ENCODE measurements at regions not wholly inside any gene's neighbourhood (a gene's known extent, or its start where the extent isn't known, plus 50 kb on each side); places are given as distances from the start of the nearest gene placed in this dataset.

DNA sequence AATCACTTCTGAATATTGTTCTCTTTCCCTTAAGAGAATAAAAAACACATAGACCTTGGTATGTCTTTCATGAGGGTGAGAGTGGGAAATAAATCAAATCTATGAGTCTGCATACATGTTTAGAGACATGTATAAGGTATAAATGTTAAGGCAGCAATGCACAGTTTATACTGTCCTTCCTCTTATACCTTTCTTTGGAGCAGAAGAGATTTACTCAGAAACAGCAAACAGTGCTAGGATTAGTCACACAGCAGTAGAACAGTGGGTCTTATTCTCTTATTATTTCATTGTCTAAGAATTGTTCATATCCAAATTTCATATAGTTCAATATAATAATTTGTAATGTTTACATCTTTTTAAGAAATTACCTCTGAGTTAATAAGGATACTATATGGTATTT lies 126.7 kb upstream of the TMEM196 start:
- TF ChIP-seq, protein P1, sequence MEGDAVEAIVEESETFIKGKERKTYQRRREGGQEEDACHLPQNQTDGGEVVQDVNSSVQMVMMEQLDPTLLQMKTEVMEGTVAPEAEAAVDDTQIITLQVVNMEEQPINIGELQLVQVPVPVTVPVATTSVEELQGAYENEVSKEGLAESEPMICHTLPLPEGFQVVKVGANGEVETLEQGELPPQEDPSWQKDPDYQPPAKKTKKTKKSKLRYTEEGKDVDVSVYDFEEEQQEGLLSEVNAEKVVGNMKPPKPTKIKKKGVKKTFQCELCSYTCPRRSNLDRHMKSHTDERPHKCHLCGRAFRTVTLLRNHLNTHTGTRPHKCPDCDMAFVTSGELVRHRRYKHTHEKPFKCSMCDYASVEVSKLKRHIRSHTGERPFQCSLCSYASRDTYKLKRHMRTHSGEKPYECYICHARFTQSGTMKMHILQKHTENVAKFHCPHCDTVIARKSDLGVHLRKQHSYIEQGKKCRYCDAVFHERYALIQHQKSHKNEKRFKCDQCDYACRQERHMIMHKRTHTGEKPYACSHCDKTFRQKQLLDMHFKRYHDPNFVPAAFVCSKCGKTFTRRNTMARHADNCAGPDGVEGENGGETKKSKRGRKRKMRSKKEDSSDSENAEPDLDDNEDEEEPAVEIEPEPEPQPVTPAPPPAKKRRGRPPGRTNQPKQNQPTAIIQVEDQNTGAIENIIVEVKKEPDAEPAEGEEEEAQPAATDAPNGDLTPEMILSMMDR (IDR thresholded peaks at IDR 0.05): no peak
- TF ChIP-seq ZFX (IDR thresholded peaks at IDR 0.05; ENCODE audit: borderline replicate concordance): no peak

Measured in 22Rv1 (cell line).